Osteoblast (primary cell): ENCODE measurements at regions not wholly inside any gene's neighbourhood (a gene's known extent, or its start where the extent isn't known, plus 50 kb on each side); places are given as distances from the start of the nearest gene placed in this dataset.

Experiments
- DNase-seq: peaks from one replicate; pipeline ENCODE4 v3.0.0; 2011; ENCODE audit warnings: low spot score, mixed read lengths; ENCODE audit not compliant: insufficient read length; ENCODE audit errors: missing footprints
- H2AFZ ChIP-seq: 2 replicates; pipeline ENCODE4 v1.6.0; 2011; ENCODE audit warnings: mild to moderate bottlenecking, low read length
- H3K27ac ChIP-seq: 2 replicates; pipeline ENCODE4 v1.5.1; 2011; ENCODE audit warnings: mild to moderate bottlenecking, low read depth, low read length, moderate library complexity
- H3K27me3 ChIP-seq: 2 replicates; pipeline ENCODE4 v1.6.0; 2012; ENCODE audit warnings: mild to moderate bottlenecking, control low read depth, inconsistent platforms, low read length, moderate library complexity; ENCODE audit not compliant: insufficient read depth
- H3K36me3 ChIP-seq: 2 replicates; pipeline ENCODE4 v1.5.1; 2011; ENCODE audit warnings: mild to moderate bottlenecking, low read length, control low read depth, moderate library complexity; ENCODE audit not compliant: insufficient read depth
- H3K4me1 ChIP-seq: 2 replicates; pipeline ENCODE4 v1.5.1; 2011; ENCODE audit warnings: mild to moderate bottlenecking, low read length, control low read depth, moderate library complexity; ENCODE audit not compliant: insufficient read depth
- H3K4me2 ChIP-seq: 2 replicates; pipeline ENCODE4 v1.6.0; 2011; ENCODE audit warnings: mild to moderate bottlenecking, low read length; ENCODE audit not compliant: insufficient read depth
- H3K4me3 ChIP-seq: fragments of 200-600 bp; sonication (generic); 3 replicates; pipeline ENCODE4 v1.5.1; 2012; ENCODE audit warnings: mild to moderate bottlenecking, low read length, inconsistent platforms; ENCODE audit not compliant: insufficient read depth
- H3K79me2 ChIP-seq: 2 replicates; pipeline ENCODE4 v1.6.0; 2012; ENCODE audit warnings: mild to moderate bottlenecking, low read length, control low read depth, inconsistent platforms; ENCODE audit not compliant: insufficient read depth
- H3K9me3 ChIP-seq: 2 replicates; pipeline ENCODE4 v1.5.1; 2011; ENCODE audit warnings: low read depth, low read length, control low read depth
- H4K20me1 ChIP-seq: 2 replicates; pipeline ENCODE4 v1.6.0; 2012; ENCODE audit warnings: mild to moderate bottlenecking, low read length, control low read depth; ENCODE audit not compliant: insufficient read depth
- CTCF ChIP-seq: IDR thresholded peaks from 2 replicates; pipeline ENCODE4 v1.5.1; 2011; ENCODE audit warnings: mild to moderate bottlenecking, low read depth, low read length, moderate library complexity; ENCODE audit errors: extremely low read depth

GRCh38 chrX:38917954-38918353, 116.7 kb downstream of the MID1IP1 start:
- DNase-seq: no peak
- Histone ChIP-seq H4K20me1 (no peaks in the 10 kb centered on the region), H3K36me3 (no peaks in the 10 kb centered on the region), H3K27ac (no peak overlapping the region), H2AFZ (no peak overlapping the region), H3K4me1 (no peaks in the 10 kb centered on the region), H3K4me2 (no peak overlapping the region), H3K4me3 (no peak overlapping the region), H3K27me3 (peaks cover 3% of the 10 kb centered on the region), H3K79me2 (no peaks in the 10 kb centered on the region), H3K9me3 (no peaks in the 10 kb centered on the region)
- no peak for TF ChIP-seq CTCF

GRCh38 chrX:38919202-38919601, 117.9 kb downstream of the MID1IP1 start:
- Histone ChIP-seq H3K36me3 (no peaks in the 10 kb centered on the region), H3K79me2 (no peaks in the 10 kb centered on the region), H4K20me1 (no peaks in the 10 kb centered on the region), H3K4me1 (no peaks in the 10 kb centered on the region), H2AFZ (no peak overlapping the region), H3K9me3 (no peaks in the 10 kb centered on the region), H3K27me3 (peaks cover 3% of the 10 kb centered on the region), H3K4me2 (no peak overlapping the region), H3K27ac (no peak overlapping the region), H3K4me3 (no peak overlapping the region)
- DNase-seq: no peak
- TF ChIP-seq CTCF: no peak

- H3K36me3 ChIP-seq: no peaks in the 10 kb centered on the region
- H3K4me3 ChIP-seq: no peak overlapping the region
- H3K27me3 ChIP-seq: peaks cover 3% of the 10 kb centered on the region
- no peaks in the 10 kb centered on the region for H3K79me2 ChIP-seq
- H3K4me2 ChIP-seq: no peak overlapping the region
- no peak for DNase-seq
- TF ChIP-seq CTCF: no peak
- no peaks in the 10 kb centered on the region for H3K4me1 ChIP-seq
- H3K27ac ChIP-seq: no peak overlapping the region
- no peaks in the 10 kb centered on the region for H4K20me1 ChIP-seq
- no peaks in the 10 kb centered on the region for H3K9me3 ChIP-seq
- H2AFZ ChIP-seq: no peak overlapping the region
Observed at GRCh38 chrX:38919853-38920528, 118.7 kb downstream of the MID1IP1 start.

GRCh38 chrX:38923451-38923969, 122.3 kb downstream of the MID1IP1 start:
- Histone ChIP-seq H3K27me3 (peaks cover 3% of the 10 kb centered on the region), H4K20me1 (no peaks in the 10 kb centered on the region), H3K9me3 (no peaks in the 10 kb centered on the region), H2AFZ (no peak overlapping the region), H3K4me2 (no peak overlapping the region), H3K4me3 (no peak overlapping the region), H3K36me3 (no peaks in the 10 kb centered on the region), H3K27ac (no peak overlapping the region), H3K4me1 (no peaks in the 10 kb centered on the region), H3K79me2 (no peaks in the 10 kb centered on the region)
- DNase-seq: no peak
- no peak for TF ChIP-seq CTCF
